ENCODE measurements at regions not wholly inside any gene's neighbourhood (a gene's known extent, or its start where the extent isn't known, plus 50 kb on each side); places are given as distances from the start of the nearest gene placed in this dataset.
"Not testable (repeated sequence)": the region's sequence is repeated elsewhere in the genome, so short reads cannot be mapped to it uniquely, and the experiment has no call there.

- WGBS, 2 donors, result 82 to 91% methylated on average over 3 of the region's 3 CpGs
- DNase-seq (ENCODE audit: low spot score in 2 of 2); intact Hi-C loops (cut with DNase I; ENCODE audit: low total_unique reads); H3K4me3 ChIP-seq (ENCODE audit: low read depth, poor library complexity, severe bottlenecking): not testable (repeated sequence)
Observed at GRCh38 chr9:62817214-62817613, 1627.4 kb downstream of the SPATA31A7 start.

GRCh38 chr9:62822185-62822584, 1632.3 kb downstream of the SPATA31A7 start:
- H3K4me3 ChIP-seq (ENCODE audit: low read depth, poor library complexity, severe bottlenecking); DNase-seq (ENCODE audit: low spot score in 2 of 2); intact Hi-C loops (cut with DNase I; ENCODE audit: low total_unique reads): not testable (repeated sequence)
- 53% methylated on average over 3 of the region's 3 CpGs for WGBS, 2 donors

DNA sequence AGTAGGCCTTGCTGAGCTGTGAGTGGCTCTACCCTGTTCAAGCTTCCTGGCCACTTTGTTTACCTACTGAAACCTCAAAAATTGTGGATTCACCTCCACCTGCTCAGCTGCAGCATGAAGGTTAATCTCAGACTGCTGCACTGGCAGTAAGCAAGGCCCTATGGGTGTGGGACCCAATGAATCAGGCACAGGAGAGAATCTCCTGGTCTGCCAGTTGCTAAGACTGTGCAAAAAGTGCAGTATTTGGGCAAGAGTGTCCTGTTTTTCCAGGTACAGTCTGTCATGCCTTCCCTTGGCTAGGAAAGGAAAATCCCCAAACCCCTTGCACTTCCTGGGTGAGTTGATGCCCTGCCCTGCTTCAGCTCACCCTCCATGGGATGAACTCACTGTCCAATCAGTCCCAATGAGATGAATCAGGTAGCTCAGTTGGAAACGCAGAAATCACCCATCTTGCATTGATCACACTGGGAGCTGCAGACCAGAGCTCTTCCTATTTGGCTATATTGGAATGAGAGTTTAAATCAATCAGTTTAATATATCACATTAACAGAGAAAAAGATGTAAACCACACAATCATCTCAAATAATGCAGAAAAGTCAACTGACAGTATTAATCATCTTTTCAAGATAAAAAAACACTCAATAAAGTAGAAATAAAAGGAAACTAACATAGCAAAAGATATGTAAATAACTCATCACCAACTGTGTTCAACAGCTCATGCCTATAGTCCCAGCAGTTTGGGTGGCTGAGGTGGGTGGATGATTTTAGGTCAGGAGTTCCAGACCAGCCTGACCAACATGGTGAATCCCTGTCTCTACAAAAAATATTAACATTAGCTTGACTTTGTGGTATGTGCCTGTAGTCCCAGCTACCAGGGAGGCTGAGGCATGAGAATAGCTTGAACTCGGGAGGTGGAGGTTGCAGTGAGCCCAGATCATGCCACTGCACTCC, 1638.4 kb downstream of the SPATA31A7 start:
- intact Hi-C loops (cut with DNase I; ENCODE audit: low total_unique reads); H3K4me3 ChIP-seq (ENCODE audit: low read depth, poor library complexity, severe bottlenecking): not testable (repeated sequence)
- WGBS, 2 donors, result 68 to 78% methylated on average over 1 to 2 of the region's 2 CpGs
- peak in 1 of 2 donors; percentile 69 for DNase-seq (ENCODE audit: low spot score in 2 of 2)

- not testable (repeated sequence) for H3K4me3 ChIP-seq (ENCODE audit: low read depth, poor library complexity, severe bottlenecking)
- WGBS, 2 donors, result 14 to 25% methylated on average over 25 of the region's 27 CpGs
Observed at GRCh38 chr9:62830829-62831459, 1641.1 kb downstream of the SPATA31A7 start.

GRCh38 chr9:62833323-62834200, 1643.7 kb downstream of the SPATA31A7 start:
- intact Hi-C loops (cut with DNase I; ENCODE audit: low total_unique reads); H3K4me3 ChIP-seq (ENCODE audit: low read depth, poor library complexity, severe bottlenecking): not testable (repeated sequence)
- 44 to 64% methylated on average over 9 to 13 of the region's 33 CpGs for WGBS, 2 donors
- DNase-seq (ENCODE audit: low spot score in 2 of 2), result peak in 1 of 2 donors; percentile 70

More at GRCh38 chr9:62830829-62831459, 1641.1 kb downstream of the SPATA31A7 start:
- intact Hi-C loops (cut with DNase I; ENCODE audit: low total_unique reads), result not testable (repeated sequence)
- DNase-seq (ENCODE audit: low spot score in 2 of 2), result peak in 1 of 2 donors; percentile 87

DNA sequence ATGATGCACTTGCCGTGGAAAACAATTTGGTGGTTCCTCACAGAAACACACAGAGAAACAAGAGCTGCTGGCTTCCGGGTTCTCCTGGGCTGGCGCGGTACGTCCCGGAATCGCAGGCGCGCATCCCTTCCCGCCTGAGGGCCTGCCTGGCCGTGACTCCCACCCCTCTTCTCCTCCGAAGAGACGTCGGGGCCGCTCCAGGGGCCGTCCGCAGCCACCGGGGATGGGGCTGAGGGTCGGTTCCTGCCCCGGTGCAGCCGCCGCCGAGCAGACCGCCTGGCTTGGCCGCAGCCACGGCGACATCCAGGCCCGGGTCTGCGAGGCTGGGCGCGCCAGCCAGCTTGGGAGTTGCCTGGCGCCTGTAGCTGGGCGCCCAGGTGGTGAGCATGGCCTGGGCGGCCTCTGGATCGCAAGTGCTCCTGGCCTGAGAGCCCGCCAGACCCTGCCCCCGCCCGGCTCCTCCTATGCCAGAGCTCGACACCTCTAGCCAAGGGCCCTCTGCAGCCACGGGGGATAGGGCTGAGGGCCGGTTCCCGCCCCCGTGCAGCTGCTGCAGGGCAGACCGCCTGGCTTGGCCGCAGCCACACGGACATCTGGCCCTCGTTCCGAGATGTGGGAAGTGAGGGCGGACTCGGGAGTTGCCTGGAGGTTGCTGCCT, 1647.5 kb downstream of the SPATA31A7 start:
- DNase-seq (ENCODE audit: low spot score in 2 of 2), result peak in 1 of 2 donors; percentile 85
- 2 to 5% methylated on average over 31 to 49 of the region's 50 CpGs for WGBS, 2 donors
- H3K4me3 ChIP-seq (ENCODE audit: low read depth, poor library complexity, severe bottlenecking), result peak overlapping the region; percentile 19
- intact Hi-C loops (cut with DNase I; ENCODE audit: low total_unique reads), result not testable (repeated sequence)

DNA sequence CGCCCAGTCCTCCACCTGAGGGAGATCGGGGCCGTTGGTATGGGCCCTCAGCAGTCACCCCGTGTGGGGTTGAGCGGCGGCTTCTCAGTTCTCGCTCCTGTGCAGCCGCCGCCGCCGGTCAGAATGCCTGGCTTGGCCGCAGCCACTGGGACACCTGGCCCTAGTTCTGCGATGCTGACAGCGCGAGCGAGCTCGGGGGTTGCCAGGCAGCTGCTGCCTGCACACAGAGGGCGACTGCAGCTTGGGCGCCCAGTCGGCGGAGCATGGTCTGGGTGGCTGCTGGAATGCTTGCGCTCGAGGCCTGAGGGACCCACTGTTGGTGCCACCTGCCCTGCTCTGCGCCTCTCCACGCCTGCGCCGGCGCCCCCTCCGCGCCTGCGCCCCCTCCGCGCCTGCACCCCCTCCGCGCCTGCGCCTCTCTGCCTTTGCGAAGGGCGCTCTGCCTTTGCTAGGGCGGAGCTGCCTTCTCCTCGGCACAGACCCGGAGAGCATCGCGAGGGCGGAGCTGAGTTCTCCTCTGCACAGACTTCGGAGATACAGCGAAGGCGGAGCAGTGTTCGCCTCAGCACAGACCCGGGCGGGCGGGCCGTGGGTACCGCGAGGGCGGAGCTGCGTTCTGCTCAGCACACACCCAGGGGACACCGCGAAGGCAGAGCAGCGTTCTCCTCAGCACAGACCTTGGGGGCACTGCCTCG, 1648.3 kb downstream of the SPATA31A7 start:
- intact Hi-C loops (cut with DNase I; ENCODE audit: low total_unique reads), result not testable (repeated sequence)
- WGBS, 2 donors, result 2 to 6% methylated on average over 21 to 53 of the region's 60 CpGs
- DNase-seq (ENCODE audit: low spot score in 2 of 2), result peak; percentile 86 to 98

GRCh38 chr9:62839168-62839567, 1649.3 kb downstream of the SPATA31A7 start:
- 34 to 42% methylated on average over 2 of the region's 2 CpGs for WGBS, 2 donors
- H3K4me3 ChIP-seq (ENCODE audit: low read depth, poor library complexity, severe bottlenecking); intact Hi-C loops (cut with DNase I; ENCODE audit: low total_unique reads); DNase-seq (ENCODE audit: low spot score in 2 of 2): not testable (repeated sequence)

More for the DNA sequence above, 1648.3 kb downstream of the SPATA31A7 start:
- H3K4me3 ChIP-seq (ENCODE audit: low read depth, poor library complexity, severe bottlenecking), result peak overlapping the region; percentile 27

DNA sequence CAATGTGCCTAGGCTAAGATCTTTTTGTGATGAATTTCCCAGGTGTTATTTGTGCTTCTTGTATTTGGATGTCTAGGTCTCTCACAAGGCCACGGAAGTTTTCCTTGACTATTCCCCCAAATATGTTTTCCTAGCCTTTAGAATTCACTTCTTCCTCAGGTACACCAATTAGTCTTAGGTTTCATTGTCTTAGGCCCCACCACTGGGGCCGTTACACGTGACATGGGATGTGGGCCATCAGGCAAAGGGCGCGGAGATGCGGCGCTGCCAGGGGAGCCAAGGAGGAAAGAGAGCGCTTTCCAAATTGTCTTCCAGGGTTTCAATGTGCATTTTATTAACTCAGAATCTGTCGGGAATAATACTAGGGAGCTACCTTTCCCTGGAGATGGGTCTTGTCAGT, 1653.3 kb downstream of the SPATA31A7 start:
- WGBS, 2 donors, result 68 to 69% methylated on average over 9 of the region's 9 CpGs
- intact Hi-C loops (cut with DNase I; ENCODE audit: low total_unique reads); H3K4me3 ChIP-seq (ENCODE audit: low read depth, poor library complexity, severe bottlenecking): not testable (repeated sequence)
- DNase-seq (ENCODE audit: low spot score in 2 of 2), result peak in 1 of 2 donors; percentile 79

GRCh38 chr9:62843706-62844290, 1654.0 kb downstream of the SPATA31A7 start:
- DNase-seq (ENCODE audit: low spot score in 2 of 2), result peak in 1 of 2 donors; percentile 83

GRCh38 chr9:62844681-62845185, 1654.9 kb downstream of the SPATA31A7 start:
- H3K4me3 ChIP-seq (ENCODE audit: low read depth, poor library complexity, severe bottlenecking); intact Hi-C loops (cut with DNase I; ENCODE audit: low total_unique reads): not testable (repeated sequence)
- peak in 1 of 2 donors; percentile 82 for DNase-seq (ENCODE audit: low spot score in 2 of 2)
- WGBS, 2 donors, result 46 to 50% methylated on average over 27 of the region's 27 CpGs

More at GRCh38 chr9:62843706-62844290, 1654.0 kb downstream of the SPATA31A7 start:
- WGBS, 2 donors, result 56 to 72% methylated on average over 8 to 11 of the region's 15 CpGs
- H3K4me3 ChIP-seq (ENCODE audit: low read depth, poor library complexity, severe bottlenecking); intact Hi-C loops (cut with DNase I; ENCODE audit: low total_unique reads): not testable (repeated sequence)

DNA sequence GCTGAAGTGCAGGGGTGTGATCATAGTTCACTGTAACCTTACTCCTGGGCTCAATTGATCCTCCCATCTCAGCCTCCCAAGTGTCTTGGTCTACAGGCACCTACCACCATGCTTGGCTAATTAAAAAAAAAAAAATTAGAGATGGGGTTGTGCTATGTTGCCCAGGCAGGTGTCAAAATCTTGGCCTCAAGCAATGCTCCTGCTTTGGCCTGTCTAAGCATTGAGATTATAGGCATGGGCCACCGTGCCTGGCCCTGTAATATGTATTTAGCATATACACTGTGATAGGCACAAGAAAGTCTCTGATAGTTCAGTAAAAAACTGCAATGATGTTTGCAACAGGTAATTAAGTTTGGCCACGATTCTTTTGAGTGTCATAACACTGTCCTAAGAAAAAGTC, 1658.4 kb downstream of the SPATA31A7 start:
- peak in 1 of 2 donors; percentile 67 for DNase-seq (ENCODE audit: low spot score in 2 of 2)
- H3K4me3 ChIP-seq (ENCODE audit: low read depth, poor library complexity, severe bottlenecking); intact Hi-C loops (cut with DNase I; ENCODE audit: low total_unique reads): not testable (repeated sequence)
- WGBS, 2 donors, result 43 to 68% methylated on average over 1 to 2 of the region's 2 CpGs

GRCh38 chr9:62849991-62850390, 1660.2 kb downstream of the SPATA31A7 start:
- WGBS, 2 donors, result 89% methylated on average over 17 of the region's 17 CpGs
- peak in 1 of 2 donors; percentile 85 for DNase-seq (ENCODE audit: low spot score in 2 of 2)
- H3K4me3 ChIP-seq (ENCODE audit: low read depth, poor library complexity, severe bottlenecking); intact Hi-C loops (cut with DNase I; ENCODE audit: low total_unique reads): not testable (repeated sequence)
